ENCODE measurements at regions not wholly inside any gene's neighbourhood (a gene's known extent, or its start where the extent isn't known, plus 50 kb on each side); places are given as distances from the start of the nearest gene placed in this dataset.

DNA sequence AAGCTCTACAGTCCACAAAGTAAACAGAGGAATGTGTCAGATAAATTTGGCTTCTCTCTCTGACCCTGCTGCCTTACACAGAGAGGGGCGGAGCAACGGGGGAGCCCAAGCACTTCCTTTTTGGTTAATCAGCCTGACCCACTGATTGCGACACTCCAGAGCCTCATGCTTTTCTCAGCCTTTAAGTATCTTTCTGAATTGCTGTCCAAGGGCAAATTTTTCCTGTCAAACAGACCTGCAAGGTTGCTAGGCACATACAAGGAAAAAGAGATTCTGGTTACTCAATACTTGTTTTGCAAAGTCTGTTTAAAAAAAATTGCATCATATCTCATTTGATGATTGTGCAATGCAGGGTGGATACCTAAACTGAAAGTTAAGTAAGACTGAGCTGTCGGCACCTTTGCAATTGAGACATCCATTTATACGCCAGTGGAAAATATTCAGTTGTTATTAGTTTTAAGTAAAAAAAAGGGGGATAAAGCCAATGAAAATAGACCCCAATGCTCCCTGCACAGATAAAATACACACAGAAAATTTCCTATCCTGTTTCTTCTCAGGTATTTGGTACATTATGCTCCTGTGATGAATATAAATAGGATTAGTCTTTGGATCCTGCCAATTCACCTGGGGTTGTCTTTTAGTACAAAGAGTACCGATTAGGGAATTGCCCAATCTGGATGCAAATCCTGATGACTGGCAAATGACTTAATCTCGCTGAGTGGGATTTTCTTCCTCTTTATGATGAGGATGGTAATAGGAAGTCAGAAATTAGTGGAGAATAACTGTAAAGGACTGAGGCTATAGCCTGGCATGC lies 260.2 kb upstream of the TRIB2 start (continued):
- TF ChIP-seq CBX3 (IDR thresholded peaks at IDR 0.05; ENCODE audit: low read depth) = no peak
- TF ChIP-seq POLR2A (IDR thresholded peaks at IDR 0.05; ENCODE audit: borderline replicate concordance, extremely low read depth, insufficient read depth, insufficient read length) = no peak
- TF ChIP-seq EGR1 (IDR thresholded peaks at IDR 0.05; ENCODE audit: low read depth) = no peak
- no peak for TF ChIP-seq SIN3A (IDR thresholded peaks at IDR 0.05; ENCODE audit: low read depth)

- ChIA-PET POLR2A (no interaction called here), RAD21 (ENCODE audit: low non-redundant PET in 1 of 2, low total read pairs in 2 of 2, uncharacterized antibody in 2 of 2, unreplicated experiment in 2 of 2) (no interaction called here), CTCF (no interaction called here)
- no peaks in the 10 kb centered on the region for H3K9me3 ChIP-seq (ENCODE audit: control insufficient read depth in 1 of 2, insufficient read depth in 1 of 2, low read depth in 1 of 2, low read length in 2 of 2)
- no peaks in the 10 kb centered on the region for H4K20me1 ChIP-seq (ENCODE audit: insufficient read depth)
- TF ChIP-seq, protein P1, sequence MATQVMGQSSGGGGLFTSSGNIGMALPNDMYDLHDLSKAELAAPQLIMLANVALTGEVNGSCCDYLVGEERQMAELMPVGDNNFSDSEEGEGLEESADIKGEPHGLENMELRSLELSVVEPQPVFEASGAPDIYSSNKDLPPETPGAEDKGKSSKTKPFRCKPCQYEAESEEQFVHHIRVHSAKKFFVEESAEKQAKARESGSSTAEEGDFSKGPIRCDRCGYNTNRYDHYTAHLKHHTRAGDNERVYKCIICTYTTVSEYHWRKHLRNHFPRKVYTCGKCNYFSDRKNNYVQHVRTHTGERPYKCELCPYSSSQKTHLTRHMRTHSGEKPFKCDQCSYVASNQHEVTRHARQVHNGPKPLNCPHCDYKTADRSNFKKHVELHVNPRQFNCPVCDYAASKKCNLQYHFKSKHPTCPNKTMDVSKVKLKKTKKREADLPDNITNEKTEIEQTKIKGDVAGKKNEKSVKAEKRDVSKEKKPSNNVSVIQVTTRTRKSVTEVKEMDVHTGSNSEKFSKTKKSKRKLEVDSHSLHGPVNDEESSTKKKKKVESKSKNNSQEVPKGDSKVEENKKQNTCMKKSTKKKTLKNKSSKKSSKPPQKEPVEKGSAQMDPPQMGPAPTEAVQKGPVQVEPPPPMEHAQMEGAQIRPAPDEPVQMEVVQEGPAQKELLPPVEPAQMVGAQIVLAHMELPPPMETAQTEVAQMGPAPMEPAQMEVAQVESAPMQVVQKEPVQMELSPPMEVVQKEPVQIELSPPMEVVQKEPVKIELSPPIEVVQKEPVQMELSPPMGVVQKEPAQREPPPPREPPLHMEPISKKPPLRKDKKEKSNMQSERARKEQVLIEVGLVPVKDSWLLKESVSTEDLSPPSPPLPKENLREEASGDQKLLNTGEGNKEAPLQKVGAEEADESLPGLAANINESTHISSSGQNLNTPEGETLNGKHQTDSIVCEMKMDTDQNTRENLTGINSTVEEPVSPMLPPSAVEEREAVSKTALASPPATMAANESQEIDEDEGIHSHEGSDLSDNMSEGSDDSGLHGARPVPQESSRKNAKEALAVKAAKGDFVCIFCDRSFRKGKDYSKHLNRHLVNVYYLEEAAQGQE (IDR thresholded peaks at IDR 0.05; ENCODE audit: low read depth) = no peak
- no peak for TF ChIP-seq ZFX (IDR thresholded peaks at IDR 0.05)
- no peak for TF ChIP-seq YY1 (IDR thresholded peaks at IDR 0.05; ENCODE audit: extremely low read depth, insufficient replicate concordance, low read depth, low read length)
- TF ChIP-seq POLR2A (IDR thresholded peaks at IDR 0.05; ENCODE audit: borderline replicate concordance, extremely low read depth, insufficient read depth, insufficient read length) = no peak
- no peak for TF ChIP-seq EZH2phosphoT487 (IDR thresholded peaks at IDR 0.05; ENCODE audit: borderline replicate concordance)
- TF ChIP-seq MAX (IDR thresholded peaks at IDR 0.05) = no peak
- no peak for TF ChIP-seq ELF1 (IDR thresholded peaks at IDR 0.05; ENCODE audit: borderline replicate concordance, low read depth)
- TF ChIP-seq, protein P2, sequence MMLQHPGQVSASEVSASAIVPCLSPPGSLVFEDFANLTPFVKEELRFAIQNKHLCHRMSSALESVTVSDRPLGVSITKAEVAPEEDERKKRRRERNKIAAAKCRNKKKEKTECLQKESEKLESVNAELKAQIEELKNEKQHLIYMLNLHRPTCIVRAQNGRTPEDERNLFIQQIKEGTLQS (IDR thresholded peaks at IDR 0.05) = no peak
- intact Hi-C loops (cut with micrococcal nuclease) = no loop called here
- H3K4me3 ChIP-seq (replicated peaks in 1 of 2; ENCODE audit: low read depth in 1 of 2, low read length in 2 of 2) = no peak overlapping the region
- H3K4me2 ChIP-seq (ENCODE audit: low read length) = no peak overlapping the region
- H3K27me3 ChIP-seq (ENCODE audit: insufficient read depth, low read length) = no peaks in the 10 kb centered on the region
- H3K27ac ChIP-seq (ENCODE audit: low read depth, low read length) = no peak overlapping the region
- no peaks in the 10 kb centered on the region for H3K79me2 ChIP-seq (ENCODE audit: insufficient read depth, low read length)
- H3K9ac ChIP-seq (ENCODE audit: low read length) = no peak overlapping the region
- no peak overlapping the region for H2AFZ ChIP-seq (ENCODE audit: low read depth, low read length, poor library complexity, severe bottlenecking)
- BruUV-seq (replicated peaks) = no TSS peak
- peaks cover 0 to 3% of the 10 kb centered on the region in 2 experiments; a peak in 1 of 4 replicates for H3K4me1 ChIP-seq (ENCODE audit: control insufficient read depth in 1 of 2, insufficient read depth in 2 of 2, low read length in 2 of 2)
- ATAC-seq (no peak), DNase-seq (ENCODE audit: low read depth, low spot score) (no peak)
- H3K9me2 ChIP-seq (ENCODE audit: insufficient read depth) = no peaks in the 10 kb centered on the region
- no peaks in the 10 kb centered on the region for H3K36me3 ChIP-seq (ENCODE audit: control insufficient read depth in 1 of 2, insufficient read depth in 2 of 2, low read length in 2 of 2)
These were observed 258.9 kb upstream of the TRIB2 start for GRCh38 chr2:12457831-12458230.
